ENCODE measurements at regions not wholly inside any gene's neighbourhood (a gene's known extent, or its start where the extent isn't known, plus 50 kb on each side); places are given as distances from the start of the nearest gene placed in this dataset.
A peak's percentile ranks its signal among the peaks of the same experiment; 100 is the strongest.

DNA sequence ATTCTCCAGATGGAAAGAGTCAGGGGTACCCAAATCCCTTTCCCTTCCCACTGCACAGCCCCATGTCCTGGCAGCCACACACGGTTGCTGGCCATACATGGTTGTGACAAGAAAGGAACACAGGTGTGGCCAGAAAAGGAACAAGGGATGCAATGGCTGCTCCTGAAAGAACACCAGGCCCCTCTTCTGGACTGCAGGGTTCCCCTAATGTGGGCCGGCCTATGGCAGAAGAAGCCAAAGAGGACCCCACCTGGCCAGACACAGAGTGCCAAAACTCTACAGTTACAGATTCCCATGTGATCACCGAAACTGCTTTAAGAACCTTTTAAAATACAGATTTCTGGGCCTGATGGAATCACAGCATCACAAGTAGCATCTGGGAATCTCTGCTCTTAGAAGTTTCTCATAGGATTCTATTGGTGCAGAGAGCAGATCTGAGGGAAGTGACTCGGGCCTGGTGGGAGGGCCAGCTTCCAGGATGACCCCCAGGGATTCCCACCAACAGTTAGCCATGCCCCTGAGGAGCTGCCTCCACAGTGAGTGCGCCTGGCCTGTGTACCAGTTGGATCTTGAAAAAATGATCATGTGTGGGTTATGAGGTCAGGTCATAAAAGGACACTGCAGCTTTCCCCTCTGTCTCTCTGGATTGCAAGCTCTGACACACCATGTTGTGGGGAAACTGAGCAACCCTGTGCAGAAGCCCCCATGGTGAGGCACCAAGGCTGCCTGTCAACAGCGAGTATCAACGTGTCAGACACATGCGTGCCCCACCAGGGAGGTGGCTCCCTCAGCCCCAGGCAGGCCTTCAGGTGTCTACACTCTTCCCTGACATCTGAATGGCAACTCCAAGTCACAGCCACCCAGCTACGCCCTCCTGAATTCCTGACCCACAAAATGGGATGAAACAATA, 89.6 kb upstream of the LANCL2 start:
- Histone ChIP-seq H2AFZ (ENCODE audit: low read length) (no peak overlapping the region), H3K36me3 (ENCODE audit: insufficient read depth, low read length) (no peaks in the 10 kb centered on the region), H3K4me1 (ENCODE audit: low read length) (no peaks in the 10 kb centered on the region), H3K9ac (ENCODE audit: low read length) (no peak overlapping the region), H3K4me2 (ENCODE audit: low read depth, low read length, poor library complexity, severe bottlenecking) (no peak overlapping the region), H3K9me3 (ENCODE audit: low read length) (no peaks in the 10 kb centered on the region), H3K27ac (ENCODE audit: low read length) (no peak overlapping the region), H3K27me3 (ENCODE audit: low read length) (no peaks in the 10 kb centered on the region), H3K9me2 (replicated peaks; ENCODE audit: insufficient read depth, low read length) (no peaks in the 10 kb centered on the region), H3K79me2 (ENCODE audit: low read length) (no peaks in the 10 kb centered on the region), H4K20me1 (ENCODE audit: insufficient read depth, low read depth, low read length) (no peaks in the 10 kb centered on the region), H3K4me3 (ENCODE audit: low read length) (no peak overlapping the region)
- DNase-seq: no peak

DNA sequence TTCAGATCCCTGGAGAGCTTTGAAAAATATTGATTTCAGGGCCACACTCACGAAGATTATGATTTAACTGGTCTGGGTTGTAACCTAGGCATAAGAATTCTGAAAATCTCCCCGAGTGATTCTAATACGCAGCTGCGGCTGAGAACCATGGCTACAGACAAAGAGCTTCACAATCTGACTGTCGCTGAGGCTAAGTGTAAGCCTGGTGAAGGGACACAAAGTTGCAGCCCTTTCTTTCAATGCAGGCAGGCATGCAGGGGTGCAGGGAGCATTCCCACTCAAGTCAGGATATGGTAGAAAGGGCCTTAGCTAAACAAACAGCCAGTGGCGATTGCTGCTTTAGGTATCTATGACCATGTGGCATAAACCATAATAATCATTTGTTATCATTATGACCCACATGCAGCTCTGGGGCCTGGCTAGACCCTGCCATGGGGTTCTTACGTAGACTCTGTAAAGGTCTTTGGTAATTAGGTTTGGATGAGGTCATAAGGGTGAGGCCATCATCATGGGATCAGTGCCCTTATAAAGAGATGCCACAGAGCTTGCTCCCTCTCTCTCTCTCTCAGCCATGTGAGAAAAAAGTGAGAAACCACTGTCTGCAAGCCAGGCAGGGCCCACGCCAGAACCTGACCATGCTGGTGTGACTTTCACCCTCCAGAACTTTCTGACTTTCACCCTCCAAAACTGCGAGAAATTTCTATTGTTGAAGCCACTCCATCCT, 88.4 kb upstream of the LANCL2 start:
- no peaks in the 10 kb centered on the region for H3K9me2 ChIP-seq (replicated peaks; ENCODE audit: insufficient read depth, low read length)
- H3K27me3 ChIP-seq (ENCODE audit: low read length): no peaks in the 10 kb centered on the region
- no peaks in the 10 kb centered on the region for H3K9me3 ChIP-seq (ENCODE audit: low read length)
- no peak overlapping the region for H3K27ac ChIP-seq (ENCODE audit: low read length)
- H3K4me2 ChIP-seq (ENCODE audit: low read depth, low read length, poor library complexity, severe bottlenecking): no peak overlapping the region
- no peak overlapping the region for H2AFZ ChIP-seq (ENCODE audit: low read length)
- H3K36me3 ChIP-seq (ENCODE audit: insufficient read depth, low read length): no peaks in the 10 kb centered on the region
- no peaks in the 10 kb centered on the region for H3K79me2 ChIP-seq (ENCODE audit: low read length)
- H3K4me1 ChIP-seq (ENCODE audit: low read length): no peaks in the 10 kb centered on the region
- H3K4me3 ChIP-seq (ENCODE audit: low read length): no peak overlapping the region
- no peak for DNase-seq
- no peaks in the 10 kb centered on the region for H4K20me1 ChIP-seq (ENCODE audit: insufficient read depth, low read depth, low read length)
- H3K9ac ChIP-seq (ENCODE audit: low read length): no peak overlapping the region

- H3K4me2 ChIP-seq (ENCODE audit: low read depth, low read length, poor library complexity, severe bottlenecking): no peak overlapping the region
Measured at GRCh38 chr7:55277916-55278315, 87.2 kb upstream of the LANCL2 start.

GRCh38 chr7:55278321-55278720, 86.8 kb upstream of the LANCL2 start:
- H3K9me2 ChIP-seq (replicated peaks; ENCODE audit: insufficient read depth, low read length): no peaks in the 10 kb centered on the region
- no peak overlapping the region for H2AFZ ChIP-seq (ENCODE audit: low read length)
- no peaks in the 10 kb centered on the region for H4K20me1 ChIP-seq (ENCODE audit: insufficient read depth, low read depth, low read length)
- no peaks in the 10 kb centered on the region for H3K9me3 ChIP-seq (ENCODE audit: low read length)
- no peaks in the 10 kb centered on the region for H3K27me3 ChIP-seq (ENCODE audit: low read length)
- H3K4me1 ChIP-seq (ENCODE audit: low read length): no peaks in the 10 kb centered on the region
- no peak overlapping the region for H3K4me2 ChIP-seq (ENCODE audit: low read depth, low read length, poor library complexity, severe bottlenecking)
- H3K79me2 ChIP-seq (ENCODE audit: low read length): no peaks in the 10 kb centered on the region
- no peak overlapping the region for H3K4me3 ChIP-seq (ENCODE audit: low read length)
- no peak overlapping the region for H3K27ac ChIP-seq (ENCODE audit: low read length)
- H3K9ac ChIP-seq (ENCODE audit: low read length): no peak overlapping the region
- no peaks in the 10 kb centered on the region for H3K36me3 ChIP-seq (ENCODE audit: insufficient read depth, low read length)
- no peak for DNase-seq

More at GRCh38 chr7:55277916-55278315, 87.2 kb upstream of the LANCL2 start:
- H3K79me2 ChIP-seq (ENCODE audit: low read length): no peaks in the 10 kb centered on the region
- H3K4me1 ChIP-seq (ENCODE audit: low read length): no peaks in the 10 kb centered on the region
- H3K27me3 ChIP-seq (ENCODE audit: low read length): no peaks in the 10 kb centered on the region
- no peaks in the 10 kb centered on the region for H3K36me3 ChIP-seq (ENCODE audit: insufficient read depth, low read length)
- no peak overlapping the region for H3K4me3 ChIP-seq (ENCODE audit: low read length)
- H4K20me1 ChIP-seq (ENCODE audit: insufficient read depth, low read depth, low read length): no peaks in the 10 kb centered on the region
- H3K9me2 ChIP-seq (replicated peaks; ENCODE audit: insufficient read depth, low read length): no peaks in the 10 kb centered on the region
- no peak overlapping the region for H3K9ac ChIP-seq (ENCODE audit: low read length)
- H2AFZ ChIP-seq (ENCODE audit: low read length): no peak overlapping the region
- no peak for DNase-seq
- H3K27ac ChIP-seq (ENCODE audit: low read length): no peak overlapping the region
- H3K9me3 ChIP-seq (ENCODE audit: low read length): no peaks in the 10 kb centered on the region

DNA sequence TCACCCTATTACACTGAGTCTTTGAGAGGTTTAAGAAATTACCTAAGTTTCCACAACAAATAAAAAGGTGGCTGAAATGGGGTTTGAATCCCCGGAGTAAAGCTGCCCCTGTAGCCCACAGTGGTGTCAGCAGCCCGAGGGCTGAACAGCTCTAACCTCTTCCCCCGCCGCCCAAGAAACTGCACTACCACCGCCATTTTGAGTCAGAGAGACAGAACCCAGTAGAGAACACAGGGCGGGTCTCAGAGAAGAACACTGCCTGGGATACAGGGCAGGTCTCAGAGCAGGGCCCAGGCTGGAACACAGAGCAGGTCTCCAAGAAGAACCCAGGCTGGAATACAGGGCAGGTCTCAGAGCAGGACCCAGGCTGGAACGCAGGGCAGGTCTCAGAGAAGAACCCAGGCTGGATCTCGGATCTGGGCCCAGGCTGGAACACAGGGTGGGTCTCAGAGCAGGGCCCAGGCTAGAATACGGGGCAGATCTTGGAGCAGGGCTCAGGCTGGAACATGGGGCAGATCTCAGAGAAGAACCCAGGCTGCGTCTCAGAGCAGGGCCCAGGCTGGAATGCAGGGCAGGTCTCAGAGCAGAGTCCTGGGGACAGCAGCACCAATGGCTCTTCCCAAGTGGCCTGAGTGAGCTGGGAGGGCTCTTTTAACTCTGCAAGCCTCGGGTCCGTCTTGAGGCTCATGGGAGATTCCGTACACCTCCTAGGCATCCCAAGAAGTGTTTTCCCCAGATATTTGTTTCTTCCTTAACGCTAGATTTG, 85.9 kb upstream of the LANCL2 start:
- Histone ChIP-seq H3K9me2 (replicated peaks; ENCODE audit: insufficient read depth, low read length) (no peaks in the 10 kb centered on the region), H3K4me1 (ENCODE audit: low read length) (no peaks in the 10 kb centered on the region), H3K4me2 (ENCODE audit: low read depth, low read length, poor library complexity, severe bottlenecking) (no peak overlapping the region), H4K20me1 (ENCODE audit: insufficient read depth, low read depth, low read length) (no peaks in the 10 kb centered on the region), H2AFZ (ENCODE audit: low read length) (no peak overlapping the region), H3K27me3 (ENCODE audit: low read length) (no peaks in the 10 kb centered on the region), H3K4me3 (ENCODE audit: low read length) (no peak overlapping the region), H3K9ac (ENCODE audit: low read length) (no peak overlapping the region), H3K36me3 (ENCODE audit: insufficient read depth, low read length) (no peaks in the 10 kb centered on the region), H3K9me3 (ENCODE audit: low read length) (no peaks in the 10 kb centered on the region), H3K27ac (ENCODE audit: low read length) (no peak overlapping the region), H3K79me2 (ENCODE audit: low read length) (no peaks in the 10 kb centered on the region)
- no peak for DNase-seq

- Histone ChIP-seq H3K9me2 (replicated peaks; ENCODE audit: insufficient read depth, low read length) (no peaks in the 10 kb centered on the region), H3K27me3 (ENCODE audit: low read length) (no peaks in the 10 kb centered on the region), H3K4me2 (ENCODE audit: low read depth, low read length, poor library complexity, severe bottlenecking) (no peak overlapping the region), H3K4me1 (ENCODE audit: low read length) (no peaks in the 10 kb centered on the region), H3K4me3 (ENCODE audit: low read length) (no peak overlapping the region), H3K9ac (ENCODE audit: low read length) (no peak overlapping the region), H4K20me1 (ENCODE audit: insufficient read depth, low read depth, low read length) (no peaks in the 10 kb centered on the region), H3K9me3 (ENCODE audit: low read length) (no peaks in the 10 kb centered on the region), H2AFZ (ENCODE audit: low read length) (no peak overlapping the region), H3K27ac (ENCODE audit: low read length) (no peak overlapping the region), H3K79me2 (ENCODE audit: low read length) (no peaks in the 10 kb centered on the region), H3K36me3 (ENCODE audit: insufficient read depth, low read length) (no peaks in the 10 kb centered on the region)
- peak; percentile 90 for DNase-seq
Measured at GRCh38 chr7:55280031-55280454, 85.1 kb upstream of the LANCL2 start.

DNA sequence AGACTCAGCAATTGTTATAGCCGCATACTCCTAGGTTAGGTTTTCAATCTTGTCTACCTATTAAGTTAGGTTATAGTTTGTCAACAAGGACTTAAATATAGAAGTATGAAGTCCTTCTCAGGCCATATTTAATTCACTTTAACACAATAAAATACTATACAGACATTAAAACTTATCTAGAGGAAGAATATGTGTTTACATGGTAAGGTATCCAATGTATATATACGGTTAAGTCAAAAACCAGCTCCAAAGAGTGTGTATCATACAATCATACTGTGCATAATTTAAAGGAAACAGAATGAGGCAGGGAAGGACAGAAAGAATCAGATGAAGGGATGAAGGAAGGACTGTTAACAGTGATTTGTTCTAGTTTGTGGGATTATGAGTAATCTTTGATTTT, 79.5 kb upstream of the LANCL2 start:
- no peak overlapping the region for H2AFZ ChIP-seq (ENCODE audit: low read length)
- no peaks in the 10 kb centered on the region for H3K36me3 ChIP-seq (ENCODE audit: insufficient read depth, low read length)
- H3K27me3 ChIP-seq (ENCODE audit: low read length): no peaks in the 10 kb centered on the region
- no peaks in the 10 kb centered on the region for H3K9me2 ChIP-seq (replicated peaks; ENCODE audit: insufficient read depth, low read length)
- H3K79me2 ChIP-seq (ENCODE audit: low read length): no peaks in the 10 kb centered on the region
- H3K4me3 ChIP-seq (ENCODE audit: low read length): no peak overlapping the region
- H3K4me2 ChIP-seq (ENCODE audit: low read depth, low read length, poor library complexity, severe bottlenecking): no peak overlapping the region
- no peaks in the 10 kb centered on the region for H3K9me3 ChIP-seq (ENCODE audit: low read length)
- no peak overlapping the region for H3K27ac ChIP-seq (ENCODE audit: low read length)
- peaks cover 12% of the 10 kb centered on the region for H3K4me1 ChIP-seq (ENCODE audit: low read length)
- H4K20me1 ChIP-seq (ENCODE audit: insufficient read depth, low read depth, low read length): no peaks in the 10 kb centered on the region
- no peak for DNase-seq
- H3K9ac ChIP-seq (ENCODE audit: low read length): no peak overlapping the region

- no peaks in the 10 kb centered on the region for H3K9me3 ChIP-seq (ENCODE audit: low read length)
- H3K79me2 ChIP-seq (ENCODE audit: low read length): no peaks in the 10 kb centered on the region
- H4K20me1 ChIP-seq (ENCODE audit: insufficient read depth, low read depth, low read length): no peaks in the 10 kb centered on the region
- no peak for DNase-seq
- no peaks in the 10 kb centered on the region for H3K36me3 ChIP-seq (ENCODE audit: insufficient read depth, low read length)
- H2AFZ ChIP-seq (ENCODE audit: low read length): no peak overlapping the region
- H3K9ac ChIP-seq (ENCODE audit: low read length): no peak overlapping the region
- no peak overlapping the region for H3K27ac ChIP-seq (ENCODE audit: low read length)
- H3K4me1 ChIP-seq (ENCODE audit: low read length): peaks cover 12% of the 10 kb centered on the region
- no peak overlapping the region for H3K4me2 ChIP-seq (ENCODE audit: low read depth, low read length, poor library complexity, severe bottlenecking)
- H3K9me2 ChIP-seq (replicated peaks; ENCODE audit: insufficient read depth, low read length): no peaks in the 10 kb centered on the region
- H3K4me3 ChIP-seq (ENCODE audit: low read length): no peak overlapping the region
- no peaks in the 10 kb centered on the region for H3K27me3 ChIP-seq (ENCODE audit: low read length)
Measured at GRCh38 chr7:55286666-55287065, 78.5 kb upstream of the LANCL2 start.

Measured in Karpas-422 (cell line).